DOHH2 (cell line): ENCODE measurements at regions not wholly inside any gene's neighbourhood (a gene's known extent, or its start where the extent isn't known, plus 50 kb on each side); places are given as distances from the start of the nearest gene placed in this dataset.

Experiments used
- H3F3A ChIP-seq: fragments of 200-600 bp; sonication (generic), shearing (Covaris generic); 2 replicates; pipeline ENCODE4 v1.6.0; 2016; ENCODE audit warnings: antibody characterized with exemption, mild to moderate bottlenecking; ENCODE audit not compliant: control insufficient read depth, insufficient read depth
- H3K27ac ChIP-seq: fragments of 200-600 bp; sonication (generic); 2 replicates; pipeline ENCODE4 v1.5.1; 2014; ENCODE audit warnings: low read depth, mild to moderate bottlenecking, low read length, moderate library complexity
- H3K27me3 ChIP-seq: fragments of 200-600 bp; sonication (generic); 2 replicates; pipeline ENCODE4 v1.6.1; 2014; ENCODE audit warnings: mild to moderate bottlenecking, low read length, mixed read lengths; ENCODE audit not compliant: control insufficient read depth
- H3K36me3 ChIP-seq: fragments of 200-600 bp; sonication (generic); 2 replicates; pipeline ENCODE4 v1.6.1; 2014; ENCODE audit warnings: mild to moderate bottlenecking, low read length, moderate library complexity, mixed read lengths; ENCODE audit not compliant: control insufficient read depth
- H3K4me1 ChIP-seq: fragments of 200-600 bp; sonication (generic); 2 replicates; pipeline ENCODE4 v1.6.1; 2014; ENCODE audit warnings: mild to moderate bottlenecking, low read length, mixed read lengths; ENCODE audit not compliant: control insufficient read depth
- H3K4me2 ChIP-seq: fragments of 200-600 bp; sonication (generic); 2 replicates; pipeline ENCODE4 v1.6.0; 2014; ENCODE audit warnings: mild to moderate bottlenecking, low read length, moderate library complexity
- H3K4me3 ChIP-seq: fragments of 200-600 bp; sonication (generic); 2 replicates; pipeline ENCODE4 v1.5.1; 2014; ENCODE audit warnings: mild to moderate bottlenecking, low read length, mixed read lengths
- H3K79me2 ChIP-seq: fragments of 200-600 bp; sonication (generic); 2 replicates; pipeline ENCODE4 v1.6.1; 2014; ENCODE audit warnings: mild to moderate bottlenecking, low read length, mixed read lengths; ENCODE audit not compliant: control insufficient read depth
- H3K9me2 ChIP-seq: fragments of 200-600 bp; sonication (generic); replicated peaks from 2 replicates; pipeline ENCODE4 v1.6.1; 2014; ENCODE audit warnings: mild to moderate bottlenecking, low read length, mixed read lengths; ENCODE audit not compliant: control insufficient read depth
- H3K9me3 ChIP-seq: fragments of 200-600 bp; sonication (generic); 2 replicates; pipeline ENCODE4 v1.6.1; 2014; ENCODE audit warnings: antibody characterized with exemption, low read length, mixed read lengths; ENCODE audit not compliant: control insufficient read depth, insufficient read depth
- H4K20me1 ChIP-seq: fragments of 200-600 bp; sonication (generic); 2 replicates; pipeline ENCODE4 v1.6.0; 2014; ENCODE audit warnings: low read depth, mild to moderate bottlenecking, antibody characterized with exemption, low read length, moderate library complexity; ENCODE audit not compliant: control insufficient read depth, insufficient read depth
- EZH2phosphoT487 ChIP-seq: fragments of 200-600 bp; sonication (generic); IDR thresholded peaks from 2 replicates; pipeline ENCODE4 v1.6.1; 2017; ENCODE audit warnings: borderline replicate concordance, mild to moderate bottlenecking, antibody characterized with exemption, low read length, moderate library complexity, mixed read lengths
- TF ChIP-seq, protein P1 (sequence below): fragments of 200-600 bp; sonication (generic); IDR thresholded peaks from one replicate; pipeline ENCODE4 v1.5.1; 2014; ENCODE audit warnings: antibody characterized with exemption, mild to moderate bottlenecking, low read depth, low read length; ENCODE audit not compliant: poor library complexity, severe bottlenecking

DNA sequence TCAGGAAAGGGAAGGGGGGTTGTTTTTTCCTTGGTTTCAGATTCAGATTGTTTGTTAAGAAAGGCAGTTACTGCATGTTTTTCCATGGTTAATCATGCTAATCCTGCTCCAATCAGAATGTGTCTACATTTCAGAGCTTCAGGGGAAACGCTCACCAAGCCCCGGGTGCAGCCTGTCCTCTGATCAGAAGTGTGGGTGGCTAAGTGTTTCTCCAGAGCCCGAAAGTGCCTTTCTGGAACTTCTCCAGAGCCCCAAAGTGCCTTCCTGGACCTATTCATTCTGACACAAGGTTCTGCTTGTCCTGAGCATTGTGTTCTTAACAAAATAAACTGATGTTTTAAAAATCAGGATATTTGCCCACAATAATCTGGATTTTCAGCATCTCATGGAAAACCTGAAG, 359.0 kb upstream of the ZNF521 start:
- no peak overlapping the region for H3K27ac ChIP-seq
- H4K20me1 ChIP-seq, result no peaks in the 10 kb centered on the region
- TF ChIP-seq EZH2phosphoT487, result no peak
- TF ChIP-seq, protein P1, sequence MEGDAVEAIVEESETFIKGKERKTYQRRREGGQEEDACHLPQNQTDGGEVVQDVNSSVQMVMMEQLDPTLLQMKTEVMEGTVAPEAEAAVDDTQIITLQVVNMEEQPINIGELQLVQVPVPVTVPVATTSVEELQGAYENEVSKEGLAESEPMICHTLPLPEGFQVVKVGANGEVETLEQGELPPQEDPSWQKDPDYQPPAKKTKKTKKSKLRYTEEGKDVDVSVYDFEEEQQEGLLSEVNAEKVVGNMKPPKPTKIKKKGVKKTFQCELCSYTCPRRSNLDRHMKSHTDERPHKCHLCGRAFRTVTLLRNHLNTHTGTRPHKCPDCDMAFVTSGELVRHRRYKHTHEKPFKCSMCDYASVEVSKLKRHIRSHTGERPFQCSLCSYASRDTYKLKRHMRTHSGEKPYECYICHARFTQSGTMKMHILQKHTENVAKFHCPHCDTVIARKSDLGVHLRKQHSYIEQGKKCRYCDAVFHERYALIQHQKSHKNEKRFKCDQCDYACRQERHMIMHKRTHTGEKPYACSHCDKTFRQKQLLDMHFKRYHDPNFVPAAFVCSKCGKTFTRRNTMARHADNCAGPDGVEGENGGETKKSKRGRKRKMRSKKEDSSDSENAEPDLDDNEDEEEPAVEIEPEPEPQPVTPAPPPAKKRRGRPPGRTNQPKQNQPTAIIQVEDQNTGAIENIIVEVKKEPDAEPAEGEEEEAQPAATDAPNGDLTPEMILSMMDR, result no peak
- no peak overlapping the region for H3K4me3 ChIP-seq
- H3F3A ChIP-seq, result no peaks in the 10 kb centered on the region
- H3K4me2 ChIP-seq, result no peak overlapping the region
- no peaks in the 10 kb centered on the region for H3K9me2 ChIP-seq
- no peaks in the 10 kb centered on the region for H3K4me1 ChIP-seq
- no peaks in the 10 kb centered on the region for H3K36me3 ChIP-seq
- H3K79me2 ChIP-seq, result no peaks in the 10 kb centered on the region
- H3K9me3 ChIP-seq, result no peaks in the 10 kb centered on the region; the same call in 1 of the 2 replicates
- H3K27me3 ChIP-seq, result 0 out of 2 replicates have a peak, but pooled peaks cover 2% of the 10 kb centered on the region

DNA sequence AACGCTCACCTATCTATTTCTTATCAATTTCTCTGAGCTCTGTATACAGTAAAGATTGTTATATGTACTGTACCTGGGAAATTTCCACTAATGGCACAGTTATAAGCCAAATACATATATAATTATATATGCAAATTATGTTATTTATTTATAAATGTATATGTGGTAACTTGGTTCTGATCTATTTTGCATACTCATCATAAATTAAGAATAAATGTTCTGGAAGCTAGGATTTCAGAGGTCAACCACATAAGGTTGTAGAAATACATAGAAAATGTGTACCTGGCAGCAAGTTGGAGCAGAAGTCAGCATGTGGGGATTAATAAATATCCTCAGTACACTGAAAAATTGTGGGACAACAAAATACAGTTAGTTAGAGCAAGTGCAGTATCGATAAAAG, 353.7 kb upstream of the ZNF521 start:
- Histone ChIP-seq H3K9me3 (no peaks in the 10 kb centered on the region), H3K4me2 (no peak overlapping the region), H4K20me1 (no peaks in the 10 kb centered on the region), H3K27ac (no peak overlapping the region), H3K4me1 (no peaks in the 10 kb centered on the region), H3K27me3 (0 out of 2 replicates have a peak, but pooled peaks cover 2% of the 10 kb centered on the region), H3K9me2 (no peaks in the 10 kb centered on the region), H3K36me3 (no peaks in the 10 kb centered on the region), H3F3A (no peaks in the 10 kb centered on the region), H3K4me3 (no peak overlapping the region), H3K79me2 (no peaks in the 10 kb centered on the region)
- no peak for TF ChIP-seq EZH2phosphoT487
- TF ChIP-seq, protein P1, result no peak

DNA sequence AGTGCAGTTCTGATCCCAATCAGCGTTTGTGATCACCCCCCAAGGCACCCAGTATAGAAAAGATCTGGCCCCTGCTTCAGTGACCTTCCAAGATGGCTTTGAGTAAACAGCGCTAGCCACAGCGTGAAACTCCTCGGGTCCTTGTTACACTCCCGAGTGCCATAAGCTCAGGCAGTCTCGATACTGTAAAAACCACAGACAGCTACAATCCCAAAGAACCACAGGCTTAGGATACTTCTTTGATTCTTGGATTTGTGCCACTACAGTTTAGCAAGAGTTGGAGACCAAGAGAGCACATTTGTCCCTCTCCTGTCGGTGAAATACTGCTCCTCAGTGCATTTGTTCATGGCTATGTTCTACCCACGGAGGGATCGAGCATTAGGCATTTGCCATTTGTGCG, 352.5 kb upstream of the ZNF521 start:
- H3K4me3 ChIP-seq, result no peak overlapping the region
- no peaks in the 10 kb centered on the region for H3K36me3 ChIP-seq
- no peak overlapping the region for H3K4me2 ChIP-seq
- H4K20me1 ChIP-seq, result no peaks in the 10 kb centered on the region
- H3K79me2 ChIP-seq, result no peaks in the 10 kb centered on the region
- H3K27me3 ChIP-seq, result 0 out of 2 replicates have a peak, but pooled peaks cover 3% of the 10 kb centered on the region
- H3K9me3 ChIP-seq, result no peaks in the 10 kb centered on the region
- no peaks in the 10 kb centered on the region for H3K9me2 ChIP-seq
- no peak for TF ChIP-seq EZH2phosphoT487
- TF ChIP-seq, protein P1, result no peak
- no peaks in the 10 kb centered on the region for H3F3A ChIP-seq
- H3K4me1 ChIP-seq, result no peaks in the 10 kb centered on the region
- no peak overlapping the region for H3K27ac ChIP-seq
